Mesodermal cell (in vitro differentiated cells): ENCODE measurements at regions not wholly inside any gene's neighbourhood (a gene's known extent, or its start where the extent isn't known, plus 50 kb on each side); places are given as distances from the start of the nearest gene placed in this dataset.
"Not testable (repeated sequence)": the region's sequence is repeated elsewhere in the genome, so short reads cannot be mapped to it uniquely, and the experiment has no call there.

Source experiments
- H3K27ac ChIP-seq: 2 replicates; pipeline ENCODE4 v1.7.0; 2013; ENCODE audit warnings: mild to moderate bottlenecking, low read depth, low read length, moderate library complexity; ENCODE audit not compliant: severe bottlenecking
- H3K36me3 ChIP-seq: 2 replicates; pipeline ENCODE4 v1.7.1; 2013; ENCODE audit warnings: mild to moderate bottlenecking, low read length, moderate library complexity; ENCODE audit not compliant: control insufficient read depth, insufficient read depth
- H3K4me1 ChIP-seq: one replicate; pipeline ENCODE4 v1.7.1; 2013; ENCODE audit warnings: mild to moderate bottlenecking, low read length; ENCODE audit not compliant: insufficient read depth, control insufficient read depth, poor library complexity, severe bottlenecking
- H3K4me3 ChIP-seq: 2 replicates; pipeline ENCODE4 v1.7.0; 2013; ENCODE audit warnings: low read length, control low read depth, mild to moderate bottlenecking; ENCODE audit not compliant: insufficient read depth, poor library complexity, severe bottlenecking; ENCODE audit errors: extremely low read depth
- H3K9me3 ChIP-seq: 2 replicates; pipeline ENCODE4 v1.7.1; 2013; ENCODE audit warnings: mild to moderate bottlenecking, low read length, moderate library complexity; ENCODE audit not compliant: control insufficient read depth
- WGBS, 2 experiments: methylation state at CpG; one replicate each; pipeline ENCODE4 v1.1.5; 2013; ENCODE audit warnings: missing lambda C conversion rate in 2 of 2; ENCODE audit not compliant: insufficient coverage in 2 of 2; 5-methylcytosine and 5-hydroxymethylcytosine counted together

GRCh38 chr6:80501636-80502035, 395.2 kb downstream of the BCKDHB start:
- Histone ChIP-seq H3K9me3 (no peaks in the 10 kb centered on the region), H3K4me3 (no peak overlapping the region), H3K36me3 (no peaks in the 10 kb centered on the region), H3K4me1 (no peaks in the 10 kb centered on the region), H3K27ac (no peak overlapping the region)
- 90 to 100% methylated on average over 1 to 2 of the region's 4 CpGs for WGBS, 2 experiments

- 78 to 81% methylated on average over 16 of the region's 18 CpGs for WGBS, 2 experiments
- not testable (repeated sequence) for H3K27ac ChIP-seq
Observed at GRCh38 chr6:80497696-80498486, 391.4 kb downstream of the BCKDHB start.

GRCh38 chr6:80489911-80490635, 383.6 kb downstream of the BCKDHB start:
- 57 to 100% methylated on average over 1 of the region's 3 CpGs for WGBS, 2 experiments

More at GRCh38 chr6:80497696-80498486, 391.4 kb downstream of the BCKDHB start:
- H3K36me3 ChIP-seq, H3K4me1 ChIP-seq, H3K9me3 ChIP-seq, H3K4me3 ChIP-seq: not testable (repeated sequence)

GRCh38 chr6:80488190-80488589, 381.7 kb downstream of the BCKDHB start:
- 89 to 100% methylated on average over 2 of the region's 2 CpGs for WGBS, 2 experiments
- no peak overlapping the region for H3K27ac ChIP-seq

More at GRCh38 chr6:80489911-80490635, 383.6 kb downstream of the BCKDHB start:
- Histone ChIP-seq H3K4me1 (no peaks in the 10 kb centered on the region), H3K4me3 (no peak overlapping the region), H3K36me3 (no peaks in the 10 kb centered on the region), H3K9me3 (no peaks in the 10 kb centered on the region), H3K27ac (no peak overlapping the region)

GRCh38 chr6:80485494-80485893, 379.0 kb downstream of the BCKDHB start:
- not testable (repeated sequence) for H3K9me3 ChIP-seq, H3K27ac ChIP-seq, H3K36me3 ChIP-seq, H3K4me3 ChIP-seq, H3K4me1 ChIP-seq
- 93% methylated on average over 9 of the region's 12 CpGs; no CpG with 5 or more reads in 1 of the 2 experiments for WGBS, 2 experiments

More at GRCh38 chr6:80488190-80488589, 381.7 kb downstream of the BCKDHB start:
- Histone ChIP-seq H3K4me1 (no peaks in the 10 kb centered on the region), H3K9me3 (no peaks in the 10 kb centered on the region), H3K36me3 (no peaks in the 10 kb centered on the region), H3K4me3 (no peak overlapping the region)

- no peak overlapping the region for H3K27ac ChIP-seq
- H3K36me3 ChIP-seq: no peaks in the 10 kb centered on the region
- H3K9me3 ChIP-seq: no peaks in the 10 kb centered on the region
- whole genome bisulfite sequencing, 2 experiments: 70% methylated on average over 2 of the region's 3 CpGs; no CpG with 5 or more reads in 1 of the 2 experiments
- H3K4me3 ChIP-seq: no peak overlapping the region
- peaks cover 10% of the 10 kb centered on the region for H3K4me1 ChIP-seq
Observed at GRCh38 chr6:80482056-80482455, 375.6 kb downstream of the BCKDHB start.

- H3K4me1 ChIP-seq: peaks cover 10% of the 10 kb centered on the region
- H3K27ac ChIP-seq: no peak overlapping the region
- no peaks in the 10 kb centered on the region for H3K9me3 ChIP-seq
- no peaks in the 10 kb centered on the region for H3K36me3 ChIP-seq
- H3K4me3 ChIP-seq: no peak overlapping the region
Observed at GRCh38 chr6:80480421-80481157, 374.1 kb downstream of the BCKDHB start.

GRCh38 chr6:80478030-80478429, 371.6 kb downstream of the BCKDHB start:
- Histone ChIP-seq H3K27ac (no peak overlapping the region), H3K36me3 (no peaks in the 10 kb centered on the region), H3K4me1 (peaks cover 10% of the 10 kb centered on the region), H3K9me3 (no peaks in the 10 kb centered on the region), H3K4me3 (no peak overlapping the region)
- WGBS, 2 experiments: no CpG with 5 or more reads among the region's 1 CpG

- Histone ChIP-seq H3K27ac (no peak overlapping the region), H3K4me1 (peaks cover 10% of the 10 kb centered on the region), H3K4me3 (no peak overlapping the region), H3K9me3 (no peaks in the 10 kb centered on the region), H3K36me3 (no peaks in the 10 kb centered on the region)
- no CpG with 5 or more reads among the region's 3 CpGs for WGBS, 2 experiments
Observed at GRCh38 chr6:80477591-80477990, 371.1 kb downstream of the BCKDHB start.

- H3K27ac ChIP-seq: no peak overlapping the region
- H3K4me1 ChIP-seq: no peaks in the 10 kb centered on the region
- no peaks in the 10 kb centered on the region for H3K36me3 ChIP-seq
- no peak overlapping the region for H3K4me3 ChIP-seq
- no peaks in the 10 kb centered on the region for H3K9me3 ChIP-seq
- 40% methylated on average over 1 of the region's 1 CpG; no CpG with 5 or more reads in 1 of the 2 experiments for WGBS, 2 experiments
Observed at GRCh38 chr6:80472271-80472670, 365.8 kb downstream of the BCKDHB start.
